GM13977 (cell line): ENCODE measurements at regions not wholly inside any gene's neighbourhood (a gene's known extent, or its start where the extent isn't known, plus 50 kb on each side); places are given as distances from the start of the nearest gene placed in this dataset.
A peak's percentile ranks its signal among the peaks of the same experiment; 100 is the strongest.

ENCODE experiments used
- DNase-seq: peaks from one replicate; pipeline ENCODE4 v3.0.0; 2012; ENCODE audit warnings: low spot score
- CTCF ChIP-seq: IDR thresholded peaks from 2 replicates; pipeline ENCODE4 v1.5.1; 2012; ENCODE audit warnings: mild to moderate bottlenecking, control low read depth; ENCODE audit not compliant: insufficient read depth; ENCODE audit errors: extremely low read depth, missing control alignments
- in situ Hi-C: fragments of 300-500 bp; cut with MboI; formaldehyde crosslinking; loops from one replicate; pipeline ENCODE4 v1.12.0; 2022; ENCODE audit warnings: low sequenced_read_pairs, low pct_unique_long_range_greater_than_20kb, mixed read lengths, inconsistent platforms; ENCODE audit not compliant: unreplicated experiment

- no peak for TF ChIP-seq CTCF
Measured at GRCh38 chr2:12424219-12424618, 292.5 kb upstream of the TRIB2 start.

GRCh38 chr2:12424809-12425208, 291.9 kb upstream of the TRIB2 start:
- no peak for TF ChIP-seq CTCF
- DNase-seq: no peak
- in situ Hi-C loops: loop anchor here (10.0 kb wide), 1 partner anchor 290 kb away; the partner anchor contains the start of gene TRIB2

More at GRCh38 chr2:12424219-12424618, 292.5 kb upstream of the TRIB2 start:
- in situ Hi-C loops: loop anchor here (10.0 kb wide), 1 partner anchor 291 kb away; the partner anchor contains the start of gene TRIB2
- no peak for DNase-seq

GRCh38 chr2:12428324-12428723, 288.4 kb upstream of the TRIB2 start:
- in situ Hi-C loops: loop anchor here (10.0 kb wide), 1 partner anchor 286 kb away; the partner anchor contains the start of gene TRIB2
- no peak for DNase-seq
- TF ChIP-seq CTCF: no peak

- DNase-seq: no peak
- in situ Hi-C loops: loop anchor here (10.0 kb wide), 1 partner anchor 286 kb away; the partner anchor contains the start of gene TRIB2
- TF ChIP-seq CTCF: no peak
Measured at GRCh38 chr2:12428786-12429185, 287.9 kb upstream of the TRIB2 start.

GRCh38 chr2:12429779-12430406, 286.8 kb upstream of the TRIB2 start:
- DNase-seq: no peak
- in situ Hi-C loops: loop anchor here (10.0 kb wide), 1 partner anchor 285 kb away; the partner anchor contains the start of gene TRIB2
- no peak for TF ChIP-seq CTCF

GRCh38 chr2:12430407-12431133, 286.2 kb upstream of the TRIB2 start:
- TF ChIP-seq CTCF: no peak
- in situ Hi-C loops: no loop called here
- peak; percentile 67 for DNase-seq
